Natural killer cell (primary cell): ENCODE measurements at regions not wholly inside any gene's neighbourhood (a gene's known extent, or its start where the extent isn't known, plus 50 kb on each side); places are given as distances from the start of the nearest gene placed in this dataset.

Experiments used
- ATAC-seq, 3 donors: fragments of 150-1000 bp in 2 of 3; fragments of 200-7000 bp in 1 of 3; cut with Tn5 transposase; 1 replicate in 1 of 3; 2 replicates in 2 of 3; pipeline ENCODE4 v1.10.0; 2021; ENCODE audit warnings: mild to moderate bottlenecking in 2 of 3, moderate library complexity in 2 of 3
- DNase-seq, 2 donors: peaks; one replicate each; pipeline versions ENCODE4 v3.0.0 to v3.0.0-alpha.2; 2013 to 2021; ENCODE audit warnings: mixed read lengths in 1 of 2
- H3K27ac ChIP-seq: one replicate; pipeline ENCODE4 v1.5.1; 2013; ENCODE audit warnings: mild to moderate bottlenecking, low read length
- H3K27me3 ChIP-seq: one replicate; pipeline ENCODE4 v1.6.1; 2013; ENCODE audit warnings: low read length; ENCODE audit not compliant: control insufficient read depth, insufficient read depth
- H3K36me3 ChIP-seq: one replicate; pipeline ENCODE4 v1.6.1; 2013; ENCODE audit warnings: low read length; ENCODE audit not compliant: control insufficient read depth, insufficient read depth
- H3K4me1 ChIP-seq: one replicate; pipeline ENCODE4 v1.6.1; 2013; ENCODE audit warnings: low read length; ENCODE audit not compliant: control insufficient read depth, insufficient read depth
- H3K4me3 ChIP-seq: one replicate; pipeline ENCODE4 v1.5.1; 2013; ENCODE audit warnings: low read length
- H3K9me3 ChIP-seq: one replicate; pipeline ENCODE4 v1.6.1; 2013; ENCODE audit warnings: low read length; ENCODE audit not compliant: control insufficient read depth, insufficient read depth
- H3K27ac Mint-ChIP-seq, 2 donors: one replicate each; pipeline ENCODE4 v1.8.0; 2022; ENCODE audit warnings: mild to moderate bottlenecking in 2 of 2, mixed read lengths in 2 of 2, moderate library complexity in 1 of 2
- H3K27me3 Mint-ChIP-seq, 2 donors: one replicate each; pipeline ENCODE4 v1.8.0; 2022; ENCODE audit warnings: low read depth in 2 of 2, mixed read lengths in 2 of 2
- H3K36me3 Mint-ChIP-seq: one replicate; pipeline ENCODE4 v1.8.0; 2022; ENCODE audit warnings: mixed read lengths
- H3K4me1 Mint-ChIP-seq, 2 donors: one replicate each; pipeline ENCODE4 v1.8.0; 2022; ENCODE audit warnings: mixed read lengths in 2 of 2
- H3K4me3 Mint-ChIP-seq: one replicate; pipeline ENCODE4 v1.8.0; 2022; ENCODE audit warnings: mild to moderate bottlenecking, moderate library complexity, mixed read lengths
- H3K9me3 Mint-ChIP-seq, 2 donors: one replicate each; pipeline ENCODE4 v1.8.0; 2022; ENCODE audit warnings: mixed read lengths in 2 of 2
- CTCF ChIP-seq: fragments of 200-600 bp; IDR thresholded peaks from one replicate; pipeline ENCODE4 v1.8.0; 2022; ENCODE audit warnings: antibody characterized with exemption
- WGBS: methylation state at CpG from one replicate; pipeline ENCODE4 v1.1.7; 2013; ENCODE audit warnings: missing lambda C conversion rate; ENCODE audit not compliant: insufficient coverage; 5-methylcytosine and 5-hydroxymethylcytosine counted together
- intact Hi-C: fragments of 100-400 bp; cut with micrococcal nuclease; formaldehyde crosslinking; loops from one replicate; pipeline ENCODE4 v1.14.2; 2022

- Mint-ChIP-seq H3K9me3 (no peaks in the 10 kb centered on the region), H3K36me3 (no peaks in the 10 kb centered on the region), H3K4me1 (no peaks in the 10 kb centered on the region), H3K27me3 (peaks cover 11 to 24% of the 10 kb centered on the region in 2 donors), H3K4me3 (no peak overlapping the region), H3K27ac (no peak overlapping the region)
- no peaks in the 10 kb centered on the region for H3K36me3 ChIP-seq
- no peak for TF ChIP-seq CTCF
- no peak overlapping the region for H3K4me3 ChIP-seq
- H3K4me1 ChIP-seq: no peaks in the 10 kb centered on the region
- no peaks in the 10 kb centered on the region for H3K9me3 ChIP-seq
- intact Hi-C loops: no loop called here
- 100% methylated on average over 3 of the region's 3 CpGs for WGBS
- H3K27me3 ChIP-seq: no peaks in the 10 kb centered on the region
- DNase-seq (no peak), ATAC-seq (no peak)
- no peak overlapping the region for H3K27ac ChIP-seq
Measured at GRCh38 chr10:33631991-33632390, 297.5 kb upstream of the NRP1 start.

GRCh38 chr10:33630761-33631160 is 296.3 kb upstream of the NRP1 start:
- DNase-seq: no peak
- Histone ChIP-seq H3K27ac (no peak overlapping the region), H3K27me3 (no peaks in the 10 kb centered on the region), H3K4me1 (no peaks in the 10 kb centered on the region), H3K36me3 (no peaks in the 10 kb centered on the region), H3K4me3 (no peak overlapping the region), H3K9me3 (no peaks in the 10 kb centered on the region)
- intact Hi-C loops: no loop called here
- H3K4me1 Mint-ChIP-seq: no peaks in the 10 kb centered on the region
- no peaks in the 10 kb centered on the region for H3K9me3 Mint-ChIP-seq
- no peak for ATAC-seq
- WGBS: 79% methylated on average over 2 of the region's 2 CpGs
- no peaks in the 10 kb centered on the region for H3K36me3 Mint-ChIP-seq
- no peak overlapping the region for H3K27ac Mint-ChIP-seq
- H3K4me3 Mint-ChIP-seq: no peak overlapping the region
- no peak for TF ChIP-seq CTCF
- H3K27me3 Mint-ChIP-seq: peaks cover 11 to 24% of the 10 kb centered on the region in 2 donors

- H3K4me3 ChIP-seq: no peak overlapping the region
- intact Hi-C loops: no loop called here
- DNase-seq: no peak
- Mint-ChIP-seq H3K27me3 (peaks cover 12 to 35% of the 10 kb centered on the region in 2 donors), H3K36me3 (no peaks in the 10 kb centered on the region), H3K4me3 (no peak overlapping the region), H3K9me3 (no peaks in the 10 kb centered on the region), H3K27ac (no peak overlapping the region), H3K4me1 (no peaks in the 10 kb centered on the region)
- no peak for ATAC-seq
- H3K27ac ChIP-seq: no peak overlapping the region
- no peaks in the 10 kb centered on the region for H3K4me1 ChIP-seq
- H3K36me3 ChIP-seq: no peaks in the 10 kb centered on the region
- H3K9me3 ChIP-seq: no peaks in the 10 kb centered on the region
- TF ChIP-seq CTCF: no peak
- WGBS: 78% methylated on average over 5 of the region's 5 CpGs
- no peaks in the 10 kb centered on the region for H3K27me3 ChIP-seq
Measured at GRCh38 chr10:33627611-33628010, 293.1 kb upstream of the NRP1 start.

- DNase-seq (no peak), ATAC-seq (no peak)
- Mint-ChIP-seq H3K4me1 (no peaks in the 10 kb centered on the region), H3K27me3 (peaks cover 12 to 30% of the 10 kb centered on the region in 2 donors), H3K9me3 (no peaks in the 10 kb centered on the region), H3K36me3 (no peaks in the 10 kb centered on the region), H3K4me3 (no peak overlapping the region), H3K27ac (no peak overlapping the region)
- no peak overlapping the region for H3K4me3 ChIP-seq
- H3K27me3 ChIP-seq: no peaks in the 10 kb centered on the region
- no peaks in the 10 kb centered on the region for H3K9me3 ChIP-seq
- no peaks in the 10 kb centered on the region for H3K36me3 ChIP-seq
- no peak overlapping the region for H3K27ac ChIP-seq
- H3K4me1 ChIP-seq: no peaks in the 10 kb centered on the region
- WGBS: 89% methylated on average over 3 of the region's 3 CpGs
- intact Hi-C loops: no loop called here
- TF ChIP-seq CTCF: no peak
Measured at GRCh38 chr10:33626798-33627466, 292.5 kb upstream of the NRP1 start.
